HuH-7 (cell line): ENCODE measurements at regions not wholly inside any gene's neighbourhood (a gene's known extent, or its start where the extent isn't known, plus 50 kb on each side); places are given as distances from the start of the nearest gene placed in this dataset.

Experiments
- DNase-seq: peaks from one replicate; pipeline ENCODE4 v3.0.0; 2011; ENCODE audit warnings: low spot score

DNA sequence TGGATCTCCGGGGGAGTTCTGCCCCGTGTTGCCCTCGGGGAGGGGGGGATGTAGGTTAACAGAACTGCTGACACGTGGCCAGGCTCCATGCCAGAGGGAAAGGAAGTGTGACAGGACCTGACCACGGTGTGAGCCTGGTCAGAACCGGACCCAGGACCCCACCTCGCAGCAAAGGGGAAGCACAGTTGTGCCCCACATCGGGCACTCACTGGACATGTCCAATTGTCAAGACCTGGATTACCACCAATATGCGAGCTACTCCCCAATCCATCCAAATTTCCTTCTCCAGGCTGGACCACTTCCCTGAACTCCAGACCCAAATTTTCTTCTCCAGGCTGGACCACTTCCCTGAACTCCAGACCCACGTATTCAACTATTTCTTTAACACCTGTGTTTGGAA is 78.8 kb upstream of the PIWIL1 start:
- no peak for DNase-seq

DNA sequence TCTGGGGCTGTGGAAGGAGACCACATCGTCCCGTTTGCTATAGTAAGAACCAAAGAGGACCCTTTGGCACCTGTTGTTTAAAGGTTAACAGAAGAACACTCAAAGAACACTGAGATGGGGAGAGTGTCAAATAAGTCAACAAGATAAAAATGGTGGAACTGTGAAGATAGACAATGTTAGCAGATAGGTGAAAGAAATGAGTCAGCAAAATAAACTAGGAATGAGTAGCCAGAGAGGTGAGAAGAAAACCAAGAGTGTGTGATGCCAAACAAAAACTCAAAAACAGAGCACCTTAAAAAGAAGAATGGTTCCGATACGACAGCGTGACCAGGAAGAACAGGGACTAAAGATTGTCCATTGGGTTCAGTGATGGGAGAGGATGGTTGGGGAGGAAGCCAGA is 74.7 kb upstream of the PIWIL1 start:
- DNase-seq, result no peak

DNA sequence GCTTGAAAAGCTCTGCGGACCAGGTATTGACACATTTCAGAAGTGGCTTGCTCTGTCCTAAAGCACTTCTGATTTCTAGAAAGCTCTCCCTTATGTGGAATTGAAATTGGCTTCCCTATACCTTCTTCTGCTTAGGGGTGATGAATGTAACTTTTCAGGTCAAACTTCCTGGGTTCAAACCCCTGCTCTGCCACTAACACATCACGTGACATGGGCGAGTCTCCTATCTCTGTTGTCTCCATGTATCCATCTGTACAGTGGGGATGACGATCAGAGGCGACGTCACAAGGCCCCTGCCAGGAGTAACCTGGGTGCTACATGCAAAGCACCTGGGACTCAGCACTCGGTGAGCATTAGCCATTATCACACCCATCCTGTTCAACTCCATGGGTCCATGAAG is 73.7 kb upstream of the PIWIL1 start:
- DNase-seq, result no peak

DNA sequence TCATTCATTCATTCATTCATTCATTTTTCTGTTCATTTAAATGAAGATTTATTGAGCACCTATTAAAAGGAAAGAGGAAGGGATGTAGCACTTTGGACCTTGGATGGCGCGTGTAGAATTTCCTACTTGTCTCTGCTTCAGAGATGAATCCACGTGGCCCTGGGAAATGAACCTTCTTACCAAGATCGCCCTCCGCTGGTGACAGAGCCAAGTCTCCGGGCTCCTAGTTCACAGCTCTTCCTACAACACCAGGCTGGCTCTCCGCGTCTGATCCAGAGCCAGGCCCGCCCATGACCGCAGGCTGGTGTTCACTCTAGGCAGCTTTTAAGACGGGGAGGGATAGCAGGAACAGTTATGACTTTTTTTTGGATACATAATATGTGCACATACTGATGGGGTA is 70.9 kb upstream of the PIWIL1 start:
- DNase-seq, result no peak

DNA sequence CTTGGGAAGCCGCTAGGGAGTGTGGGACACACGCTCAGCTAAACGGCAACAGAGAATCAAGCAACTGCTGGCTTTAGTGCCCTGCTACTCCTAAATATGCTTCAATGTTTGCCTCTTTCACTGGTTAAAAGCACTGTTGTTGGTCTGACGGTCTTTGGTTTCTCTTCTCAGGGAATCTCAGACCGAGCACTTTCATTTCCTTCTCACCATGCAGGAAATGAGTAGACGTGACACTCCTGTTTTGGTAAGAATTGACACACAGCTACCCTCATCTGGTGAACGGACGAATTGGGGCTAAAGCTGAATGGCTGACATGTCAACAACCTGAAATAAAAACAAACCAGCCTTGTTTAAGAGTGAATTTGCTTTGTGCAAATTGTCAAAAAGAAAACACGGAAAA is 57.5 kb upstream of the PIWIL1 start:
- DNase-seq, result no peak

DNA sequence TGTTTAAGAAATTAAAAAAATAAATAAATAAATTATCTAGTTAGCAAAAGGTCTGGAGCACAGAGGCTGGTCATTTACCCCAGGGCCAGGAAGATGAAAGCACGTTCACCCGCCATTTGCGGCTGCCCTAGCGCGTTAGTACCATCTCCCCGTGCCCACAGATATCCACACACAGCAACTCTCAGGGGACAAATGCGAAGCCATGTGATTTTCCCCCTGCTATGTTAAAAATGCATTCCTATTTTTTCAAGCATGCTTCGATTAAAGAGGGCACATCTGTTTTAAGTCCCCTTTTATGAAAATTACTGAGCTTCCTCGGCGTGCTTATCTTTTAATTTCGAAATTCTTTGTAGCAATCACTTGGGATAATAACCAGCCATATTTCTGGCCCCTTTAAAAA is 56.9 kb upstream of the PIWIL1 start:
- no peak for DNase-seq

DNA sequence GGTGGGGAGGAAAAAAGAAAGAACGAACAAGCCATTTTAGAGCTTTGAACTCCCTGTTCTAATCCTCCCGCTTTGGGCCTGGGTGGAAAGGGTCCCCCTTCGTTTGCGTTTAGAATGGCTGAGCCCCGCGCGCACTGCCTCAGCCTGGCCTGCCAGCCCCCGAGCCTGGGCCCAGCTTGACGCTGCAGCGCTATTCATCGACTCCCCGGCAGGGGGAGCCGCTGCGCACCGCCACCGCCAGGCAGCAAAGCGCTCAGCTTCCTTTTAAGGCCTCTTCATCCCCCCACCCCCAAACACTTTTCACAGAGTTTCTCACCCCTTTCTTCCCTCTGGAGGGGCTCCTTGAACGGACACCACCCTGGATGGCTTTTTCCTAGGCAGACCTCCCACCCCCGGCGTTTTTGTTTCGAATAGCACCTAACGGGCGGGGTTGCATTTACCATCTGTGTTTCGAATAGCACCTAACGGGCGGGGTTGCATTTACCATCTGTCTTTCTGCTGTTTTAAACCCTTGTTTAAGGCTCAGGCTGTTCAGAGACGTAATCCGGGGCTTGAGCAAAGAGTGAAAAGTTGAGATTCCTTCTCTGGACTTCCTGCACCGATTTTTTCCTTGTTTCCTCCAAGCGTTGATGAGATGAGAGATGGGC is 56.4 kb upstream of the PIWIL1 start:
- peak; percentile 39 for DNase-seq

DNA sequence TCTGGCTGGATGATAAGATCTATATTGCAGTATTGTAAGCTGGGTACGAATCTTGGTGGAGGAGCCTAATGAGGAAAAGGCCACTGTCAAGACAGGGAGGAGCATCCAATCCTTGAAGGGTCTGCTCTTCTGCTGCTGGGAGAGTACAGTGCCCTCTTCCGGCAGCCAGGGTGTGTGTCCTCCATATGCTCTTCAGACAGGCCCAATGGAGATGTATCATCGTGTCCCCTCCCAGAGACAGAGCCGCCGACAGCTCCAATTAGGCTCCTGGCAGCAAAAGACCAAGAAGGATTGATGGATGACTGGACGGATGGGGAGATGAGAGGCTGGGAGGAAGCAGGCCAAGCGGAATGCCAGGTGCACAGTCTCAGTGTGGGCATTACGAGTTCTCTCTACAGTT is 51.6 kb upstream of the PIWIL1 start:
- peak; percentile 5 for DNase-seq

DNA sequence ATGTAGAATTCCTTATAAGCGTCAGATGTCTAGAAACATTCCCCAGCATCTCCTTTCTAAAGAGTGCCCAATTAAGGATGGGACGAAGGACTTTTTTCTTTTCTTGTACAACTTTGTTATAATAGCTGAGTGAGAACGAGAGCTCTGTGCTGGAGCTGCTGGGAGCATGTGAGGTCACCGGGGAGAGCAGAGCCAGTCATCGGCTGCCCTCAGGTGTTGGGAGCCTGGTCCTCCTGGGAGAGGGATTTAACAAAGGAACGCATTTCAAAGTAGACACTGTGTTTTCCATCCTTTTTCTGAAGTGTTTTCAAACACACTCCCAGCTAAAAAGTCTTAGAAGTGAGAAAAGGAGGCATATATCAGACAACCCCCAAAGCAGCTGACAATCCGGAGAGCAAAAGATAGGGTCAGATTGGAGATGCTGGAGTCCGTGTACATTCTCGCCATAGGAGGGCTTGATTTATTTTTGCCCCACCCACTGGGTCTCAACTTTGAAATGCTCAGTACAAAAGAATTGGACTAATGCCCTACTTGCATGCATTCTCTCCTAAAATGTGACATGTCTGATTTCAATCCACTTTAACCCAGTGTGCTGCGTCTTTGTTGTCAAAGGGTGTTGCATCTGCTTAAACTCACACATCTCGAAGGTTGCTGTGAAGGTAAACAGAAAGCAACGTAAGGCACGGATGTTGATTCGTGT is 50.8 kb upstream of the PIWIL1 start:
- no peak for DNase-seq
